GM12878 (cell line): ENCODE measurements at regions not wholly inside any gene's neighbourhood (a gene's known extent, or its start where the extent isn't known, plus 50 kb on each side); places are given as distances from the start of the nearest gene placed in this dataset.

Source experiments
- ATAC-seq: fragments of 200-7000 bp; cut with Tn5 transposase; 3 replicates; pipeline ENCODE4 v1.9.1; 2020; ENCODE audit warnings: mild to moderate bottlenecking, moderate library complexity
- BruUV-seq: library from RNA; stranded (reverse); fragments of 400-500 nt; replicated peaks from 2 replicates; lab custom pipeline; 2021; lab: Mats Ljungman, UMichigan
- CTCF ChIA-PET: fragments of 300-600 bp; sonication (Branson Sonifier 250); formaldehyde crosslinking; extraction: SDS; loops from one replicate; lab custom pipeline; 2021; ENCODE audit warnings: inconsistent platforms; lab: Yijun Ruan, JAX
- POLR2A ChIA-PET: fragments of 350-600 bp; formaldehyde crosslinking; extraction: SDS; loops from one replicate; lab custom pipeline; 2021; ENCODE audit warnings: inconsistent platforms; lab: Charles Lee
- RAD21 ChIA-PET: fragments of 300-600 bp; sonication (Branson Sonifier 250); formaldehyde crosslinking; loops from one replicate; lab custom pipeline; 2023; ENCODE audit warnings: antibody characterized with exemption; ENCODE audit not compliant: unreplicated experiment; lab: Charles Lee
- SMC1A ChIA-PET: fragments of 300-600 bp; sonication (Branson Sonifier 250); formaldehyde crosslinking; loops from one replicate; lab custom pipeline; 2023; ENCODE audit not compliant: unreplicated experiment, uncharacterized antibody; lab: Charles Lee
- DNase-seq: peaks from one replicate; pipeline ENCODE4 v3.0.0-alpha.2; 2011; ENCODE audit warnings: low read depth, low spot score
- FAIRE-seq: peaks from 3 replicates; lab custom pipeline; 2011; peaks lifted over from hg19 to GRCh38; lab: Jason Lieb, UNC
- H2AFZ ChIP-seq: 2 replicates; pipeline ENCODE4 v1.6.0; 2011; ENCODE audit warnings: low read depth, low read length, control low read depth; ENCODE audit not compliant: control insufficient read depth
- H3K27ac ChIP-seq: 2 replicates; pipeline ENCODE4 v1.5.1; 2011; ENCODE audit warnings: control low read depth; ENCODE audit not compliant: control insufficient read depth, insufficient read depth
- H3K27me3 ChIP-seq, 2 experiments: replicated peaks in 1 of 2; 2 replicates each; pipeline versions ENCODE4 v1.6.0 to v1.6.1; 2011; ENCODE audit warnings: low read length in 1 of 2; ENCODE audit not compliant: control insufficient read depth in 2 of 2, insufficient read depth in 2 of 2
- H3K36me3 ChIP-seq, 2 experiments: 2 replicates each; pipeline ENCODE4 v1.5.1; 2011; ENCODE audit warnings: low read length in 1 of 2; ENCODE audit not compliant: control insufficient read depth in 2 of 2, insufficient read depth in 2 of 2
- H3K4me1 ChIP-seq: 2 replicates; pipeline ENCODE4 v1.6.1; 2011; ENCODE audit warnings: mild to moderate bottlenecking, low read length, moderate library complexity, mixed read lengths; ENCODE audit not compliant: control insufficient read depth, insufficient read depth
- H3K4me2 ChIP-seq: 2 replicates; pipeline ENCODE4 v1.6.0; 2011; ENCODE audit warnings: control low read depth; ENCODE audit not compliant: control insufficient read depth, insufficient read depth
- H3K4me3 ChIP-seq: fragments of 200-600 bp; sonication (generic); 2 replicates; pipeline ENCODE4 v1.5.1; 2016
- H3K79me2 ChIP-seq: 2 replicates; pipeline ENCODE4 v1.6.0; 2011; ENCODE audit warnings: low read length; ENCODE audit not compliant: control insufficient read depth, insufficient read depth
- H3K9ac ChIP-seq: 2 replicates; pipeline ENCODE4 v1.8.0; 2011; ENCODE audit warnings: low read length, control low read depth, mixed read lengths; ENCODE audit not compliant: control insufficient read depth, insufficient read depth
- H3K9me3 ChIP-seq: replicated peaks from 3 replicates; pipeline ENCODE4 v1.5.1; 2011; ENCODE audit warnings: mild to moderate bottlenecking, low read length; ENCODE audit not compliant: control insufficient read depth, insufficient read depth
- H4K20me1 ChIP-seq: 2 replicates; pipeline ENCODE4 v1.6.0; 2011; ENCODE audit not compliant: control insufficient read depth, insufficient read depth
- ATF7 ChIP-seq: fragments of 450-650 bp; IDR thresholded peaks from 2 replicates; pipeline ENCODE4 v1.6.1; 2016; ENCODE audit warnings: low read depth, mild to moderate bottlenecking
- CBX5 ChIP-seq: sonication (generic); IDR thresholded peaks from 2 replicates; pipeline ENCODE4 v1.6.1; 2016; ENCODE audit warnings: low read depth, moderate library complexity, mild to moderate bottlenecking, inconsistent platforms
- CHD1 ChIP-seq: IDR thresholded peaks from 2 replicates; pipeline ENCODE4 v1.6.1; 2012; ENCODE audit warnings: low read depth, low read length, improper control_type of control experiment
- EP300 ChIP-seq, 2 experiments: fragments of 150-350 bp in 1 of 2; IDR thresholded peaks; 2 replicates each; pipeline ENCODE4 v1.6.1; 2011 to 2012; ENCODE audit warnings: low read depth in 2 of 2, low read length in 2 of 2, borderline replicate concordance in 1 of 2, improper control_type of control experiment in 1 of 2, inconsistent platforms in 1 of 2; ENCODE audit not compliant: control insufficient read depth in 1 of 2
- FOXK2 ChIP-seq: fragments of 450-650 bp; IDR thresholded peaks from 2 replicates; pipeline ENCODE4 v1.6.1; 2017; ENCODE audit warnings: mild to moderate bottlenecking, moderate library complexity
- HDAC2 ChIP-seq: fragments of 200-600 bp; sonication (generic); IDR thresholded peaks from 2 replicates; pipeline ENCODE4 v1.6.1; 2017
- KDM1A ChIP-seq: fragments of 200-600 bp; sonication (generic); IDR thresholded peaks from 2 replicates; pipeline ENCODE4 v1.6.1; 2016; ENCODE audit warnings: borderline replicate concordance
- KLF5 ChIP-seq: fragments of 450-650 bp; IDR thresholded peaks from 2 replicates; pipeline ENCODE4 v1.6.1; 2014; ENCODE audit warnings: mild to moderate bottlenecking; ENCODE audit not compliant: partially characterized antibody
- RAD51 ChIP-seq: fragments of 450-650 bp; IDR thresholded peaks from 2 replicates; pipeline ENCODE4 v1.6.1; 2016; ENCODE audit warnings: moderate library complexity, mild to moderate bottlenecking, inconsistent platforms
- SIN3A ChIP-seq: IDR thresholded peaks from 2 replicates; pipeline ENCODE4 v1.6.1; 2012; ENCODE audit warnings: low read depth, low read length, improper control_type of control experiment
- SIX5 ChIP-seq: IDR thresholded peaks from 2 replicates; pipeline ENCODE4 v1.6.1; 2011; ENCODE audit warnings: mild to moderate bottlenecking, low read depth, low read length, moderate library complexity; ENCODE audit not compliant: severe bottlenecking
- SP1 ChIP-seq: IDR thresholded peaks from one replicate; pipeline ENCODE4 v1.6.1; 2011; ENCODE audit warnings: low read depth, low read length
- SPI1 ChIP-seq: IDR thresholded peaks from 2 replicates; pipeline ENCODE4 v1.6.1; 2011; ENCODE audit warnings: low read depth, mild to moderate bottlenecking, low read length, moderate library complexity, borderline replicate concordance; ENCODE audit not compliant: insufficient read depth
- SREBF2 ChIP-seq: IDR thresholded peaks from 2 replicates; pipeline ENCODE4 v1.6.1; 2012; ENCODE audit warnings: mild to moderate bottlenecking, low read length
- SUZ12 ChIP-seq: fragments of 200-600 bp; sonication (generic); IDR thresholded peaks from one replicate; pipeline ENCODE4 v1.6.1; 2018; ENCODE audit warnings: antibody characterized with exemption, mild to moderate bottlenecking; ENCODE audit not compliant: unreplicated experiment
- WGBS: methylation state at CpG from one replicate; pipeline ENCODE4 v1.1.6; 2016; ENCODE audit warnings: low lambda C conversion rate; ENCODE audit not compliant: insufficient replicate concordance, insufficient coverage; ENCODE audit errors: missing lambda C conversion rate; 5-methylcytosine and 5-hydroxymethylcytosine counted together
- in situ Hi-C: fragments of 300-500 bp; cut with MboI; formaldehyde crosslinking; loops from 9 replicates; pipeline ENCODE4 v1.14.3; 2018; ENCODE audit warnings: mixed read lengths
- intact Hi-C: fragments of 100-400 bp; cut with micrococcal nuclease; formaldehyde crosslinking; loops from one replicate; pipeline ENCODE4 v1.14.2; 2022; ENCODE audit not compliant: unreplicated experiment
- TF ChIP-seq, protein P1 (sequence below): IDR thresholded peaks from 2 replicates; pipeline ENCODE4 v1.6.1; 2012; ENCODE audit warnings: low read depth, low read length, improper control_type of control experiment
- TF ChIP-seq, protein P2 (sequence below): IDR thresholded peaks from 2 replicates; pipeline ENCODE4 v1.6.1; 2011; ENCODE audit warnings: borderline replicate concordance, low read depth, mild to moderate bottlenecking, moderate library complexity, low read length; ENCODE audit not compliant: insufficient read depth, poor library complexity, severe bottlenecking
- TF ChIP-seq, protein P3 (sequence below): fragments of 450-650 bp; IDR thresholded peaks from 2 replicates; pipeline ENCODE4 v1.6.1; 2016; ENCODE audit warnings: mild to moderate bottlenecking

DNA sequence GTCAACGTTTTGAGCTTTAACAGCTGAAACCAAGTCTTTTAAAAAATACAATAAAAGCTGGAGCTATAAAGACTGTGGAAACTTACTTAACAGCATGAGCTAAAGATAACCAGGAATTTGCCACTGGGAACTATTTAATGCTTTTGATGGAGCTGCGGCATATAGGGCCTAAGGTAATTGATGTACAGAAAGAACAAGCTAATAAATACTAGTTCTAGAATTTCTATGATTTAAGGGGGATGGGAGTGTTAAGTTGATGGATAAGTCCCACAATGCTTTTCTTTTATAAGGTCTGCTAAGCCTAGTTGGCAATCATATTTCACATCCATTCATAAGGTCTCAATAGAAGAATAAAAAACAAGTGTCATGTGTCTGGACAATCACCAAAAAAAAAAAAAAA, 334.0 kb upstream of the DMAC1 start:
- Histone ChIP-seq H3K36me3 (no peaks in the 10 kb centered on the region), H3K79me2 (no peaks in the 10 kb centered on the region), H2AFZ (no peak overlapping the region), H3K9ac (no peak overlapping the region), H3K4me1 (no peaks in the 10 kb centered on the region), H3K4me3 (no peak overlapping the region), H3K27ac (no peak overlapping the region), H3K9me3 (no peaks in the 10 kb centered on the region), H3K27me3 (no peaks in the 10 kb centered on the region), H3K4me2 (no peak overlapping the region), H4K20me1 (no peaks in the 10 kb centered on the region)
- ChIA-PET RAD21 (no interaction called here), POLR2A (no interaction called here), CTCF (interaction anchor here (0.7 kb wide), 1 partner anchor 19 kb away, joined by 3 read pairs; no protein-coding TSS in a partner anchor), SMC1A (interaction anchor here (0.6 to 1.6 kb wide), 3 partner anchors 8 to 73 kb away, joined by 3 to 6 read pairs (median 3); no protein-coding TSS in a partner anchor)
- in situ Hi-C loops (no loop called here), intact Hi-C loops (no loop called here)
- BruUV-seq, result no TSS peak
- 22% methylated on average over 2 of the region's 2 CpGs for WGBS
- TF ChIP-seq EP300 (IDR thresholded peaks at IDR 0.05; ENCODE audit: borderline replicate concordance in 1 of 2, control insufficient read depth in 1 of 2, low read depth in 2 of 2, low read length in 2 of 2) (no peak), SREBF2 (no peak), SUZ12 (no peak), SPI1 (no peak), SP1 (no peak), ATF7 (no peak), RAD51 (no peak), SIN3A (no peak), SIX5 (no peak), HDAC2 (no peak), CHD1 (no peak), KLF5 (no peak), KDM1A (no peak), CBX5 (no peak), FOXK2 (no peak)
- TF ChIP-seq, protein P1, sequence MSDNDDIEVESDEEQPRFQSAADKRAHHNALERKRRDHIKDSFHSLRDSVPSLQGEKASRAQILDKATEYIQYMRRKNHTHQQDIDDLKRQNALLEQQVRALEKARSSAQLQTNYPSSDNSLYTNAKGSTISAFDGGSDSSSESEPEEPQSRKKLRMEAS, result no peak
- TF ChIP-seq, protein P2, sequence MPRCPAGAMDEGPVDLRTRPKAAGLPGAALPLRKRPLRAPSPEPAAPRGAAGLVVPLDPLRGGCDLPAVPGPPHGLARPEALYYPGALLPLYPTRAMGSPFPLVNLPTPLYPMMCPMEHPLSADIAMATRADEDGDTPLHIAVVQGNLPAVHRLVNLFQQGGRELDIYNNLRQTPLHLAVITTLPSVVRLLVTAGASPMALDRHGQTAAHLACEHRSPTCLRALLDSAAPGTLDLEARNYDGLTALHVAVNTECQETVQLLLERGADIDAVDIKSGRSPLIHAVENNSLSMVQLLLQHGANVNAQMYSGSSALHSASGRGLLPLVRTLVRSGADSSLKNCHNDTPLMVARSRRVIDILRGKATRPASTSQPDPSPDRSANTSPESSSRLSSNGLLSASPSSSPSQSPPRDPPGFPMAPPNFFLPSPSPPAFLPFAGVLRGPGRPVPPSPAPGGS, result no peak
- TF ChIP-seq, protein P3, sequence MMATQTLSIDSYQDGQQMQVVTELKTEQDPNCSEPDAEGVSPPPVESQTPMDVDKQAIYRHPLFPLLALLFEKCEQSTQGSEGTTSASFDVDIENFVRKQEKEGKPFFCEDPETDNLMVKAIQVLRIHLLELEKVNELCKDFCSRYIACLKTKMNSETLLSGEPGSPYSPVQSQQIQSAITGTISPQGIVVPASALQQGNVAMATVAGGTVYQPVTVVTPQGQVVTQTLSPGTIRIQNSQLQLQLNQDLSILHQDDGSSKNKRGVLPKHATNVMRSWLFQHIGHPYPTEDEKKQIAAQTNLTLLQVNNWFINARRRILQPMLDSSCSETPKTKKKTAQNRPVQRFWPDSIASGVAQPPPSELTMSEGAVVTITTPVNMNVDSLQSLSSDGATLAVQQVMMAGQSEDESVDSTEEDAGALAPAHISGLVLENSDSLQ, result no peak
- DNase-seq (no peak), ATAC-seq (no peak), FAIRE-seq (no peak)
